Kidney (tissue), 13 donors: ENCODE measurements at regions not wholly inside any gene's neighbourhood (a gene's known extent, or its start where the extent isn't known, plus 50 kb on each side); places are given as distances from the start of the nearest gene placed in this dataset.

Experiments used
- DNase-seq, 5 donors: peaks; one replicate each; pipeline ENCODE4 v3.0.0-alpha.2; 2013 to 2020
- FAIRE-seq: peaks from 2 replicates; lab custom pipeline; 2012; peaks lifted over from hg19 to GRCh38; lab: Jason Lieb, UNC
- H3K27ac ChIP-seq, 2 donors: one replicate each; pipeline ENCODE4 v1.7.0; 2013; ENCODE audit warnings: low read depth in 2 of 2, low read length in 2 of 2, inconsistent platforms in 1 of 2
- H3K27me3 ChIP-seq: one replicate; pipeline ENCODE4 v1.7.1; 2013; ENCODE audit warnings: low read length, inconsistent platforms; ENCODE audit not compliant: control insufficient read depth, insufficient read depth
- H3K36me3 ChIP-seq, 3 donors: one replicate each; pipeline versions ENCODE4 v1.7.0 to v1.7.1; 2013; ENCODE audit warnings: low read length in 3 of 3, control low read depth in 1 of 3, inconsistent platforms in 1 of 3; ENCODE audit not compliant: insufficient read depth in 3 of 3, control insufficient read depth in 2 of 3
- H3K4me1 ChIP-seq, 3 donors: one replicate each; pipeline versions ENCODE4 v1.7.0 to v1.7.1; 2013; ENCODE audit warnings: low read length in 3 of 3, inconsistent platforms in 1 of 3, low read depth in 1 of 3; ENCODE audit not compliant: control insufficient read depth in 2 of 3, insufficient read depth in 2 of 3
- H3K4me3 ChIP-seq, 3 donors: one replicate each; pipeline versions ENCODE4 v1.7.0 to v1.8.1; 2013; ENCODE audit warnings: low read length in 3 of 3, control low read depth in 1 of 3, inconsistent platforms in 1 of 3
- H3K9ac ChIP-seq, 3 donors: one replicate each; pipeline versions ENCODE4 v1.7.0 to v1.7.1; 2013; ENCODE audit warnings: low read length in 3 of 3, control low read depth in 1 of 3, inconsistent platforms in 1 of 3
- H3K9me3 ChIP-seq, 3 donors: one replicate each; pipeline versions ENCODE4 v1.7.0 to v1.7.1; 2013; ENCODE audit warnings: low read length in 3 of 3, control low read depth in 1 of 3, inconsistent platforms in 1 of 3; ENCODE audit not compliant: control insufficient read depth in 2 of 3, insufficient read depth in 1 of 3
- intact Hi-C: fragments of 100-400 bp; cut with DNase I; formaldehyde crosslinking; loops from one replicate; pipeline ENCODE4 v1.11.1; 2022
- TF ChIP-seq, protein P1 (sequence below): IDR thresholded peaks from 3 replicates; pipeline ENCODE4 v1.5.1; 2012; ENCODE audit warnings: mild to moderate bottlenecking, moderate library complexity, borderline replicate concordance; ENCODE audit not compliant: insufficient read depth; ENCODE audit errors: extremely low read depth
- donor health status: control.
- donor health status: control.
- donor health status: control.
- donor health status: control.
- donor health status: control.
- donor health status: DM: yes; HTN: yes; CAD: no.
- donor health status: Normal renal cell carcinoma (clear cell type).

DNA sequence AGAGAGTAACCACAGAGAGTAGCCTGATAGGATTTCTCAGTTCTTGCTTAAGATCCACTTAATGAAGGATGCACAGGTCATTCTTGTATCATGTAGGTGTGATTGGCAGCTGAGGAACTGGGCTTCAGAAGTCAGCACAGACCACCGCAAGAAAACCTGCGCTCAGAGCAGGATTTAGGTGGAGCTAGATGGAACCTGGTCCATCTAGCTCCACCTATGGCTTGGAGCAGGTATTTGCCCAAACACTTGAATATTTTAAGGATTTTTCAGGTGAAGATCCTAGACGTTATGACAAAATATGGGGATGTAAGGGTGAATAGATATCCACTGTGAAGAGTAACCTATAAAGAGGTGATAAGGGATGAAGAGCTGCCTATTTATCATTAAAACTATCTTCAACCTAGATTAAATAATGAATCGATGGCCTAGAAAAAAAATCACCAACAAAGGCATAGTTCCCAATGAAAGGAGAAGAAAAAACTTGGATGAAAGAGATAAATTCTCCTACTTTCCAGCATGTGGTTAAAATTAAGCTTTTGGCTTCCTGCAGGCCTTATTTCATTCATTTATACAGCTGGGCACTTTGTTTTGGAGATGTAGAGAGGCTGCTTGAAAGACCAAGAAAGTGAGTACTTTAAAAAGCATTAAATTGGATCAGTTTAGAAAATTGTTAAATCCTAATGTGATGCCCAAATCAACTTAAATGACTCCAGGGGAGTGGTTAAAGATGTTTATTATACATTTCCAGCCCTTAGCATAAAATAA is 778.4 kb upstream of the GJE1 start:
- TF ChIP-seq, protein P1, sequence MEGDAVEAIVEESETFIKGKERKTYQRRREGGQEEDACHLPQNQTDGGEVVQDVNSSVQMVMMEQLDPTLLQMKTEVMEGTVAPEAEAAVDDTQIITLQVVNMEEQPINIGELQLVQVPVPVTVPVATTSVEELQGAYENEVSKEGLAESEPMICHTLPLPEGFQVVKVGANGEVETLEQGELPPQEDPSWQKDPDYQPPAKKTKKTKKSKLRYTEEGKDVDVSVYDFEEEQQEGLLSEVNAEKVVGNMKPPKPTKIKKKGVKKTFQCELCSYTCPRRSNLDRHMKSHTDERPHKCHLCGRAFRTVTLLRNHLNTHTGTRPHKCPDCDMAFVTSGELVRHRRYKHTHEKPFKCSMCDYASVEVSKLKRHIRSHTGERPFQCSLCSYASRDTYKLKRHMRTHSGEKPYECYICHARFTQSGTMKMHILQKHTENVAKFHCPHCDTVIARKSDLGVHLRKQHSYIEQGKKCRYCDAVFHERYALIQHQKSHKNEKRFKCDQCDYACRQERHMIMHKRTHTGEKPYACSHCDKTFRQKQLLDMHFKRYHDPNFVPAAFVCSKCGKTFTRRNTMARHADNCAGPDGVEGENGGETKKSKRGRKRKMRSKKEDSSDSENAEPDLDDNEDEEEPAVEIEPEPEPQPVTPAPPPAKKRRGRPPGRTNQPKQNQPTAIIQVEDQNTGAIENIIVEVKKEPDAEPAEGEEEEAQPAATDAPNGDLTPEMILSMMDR: peak; percentile 7
- Histone ChIP-seq H3K36me3 (no peaks in the 10 kb centered on the region), H3K9ac (no peak overlapping the region), H3K27me3 (no peaks in the 10 kb centered on the region), H3K27ac (no peak overlapping the region), H3K4me3 (no peak overlapping the region), H3K9me3 (no peaks in the 10 kb centered on the region), H3K4me1 (no peaks in the 10 kb centered on the region)
- intact Hi-C loops: no loop called here
- DNase-seq (no peak), FAIRE-seq (no peak)

DNA sequence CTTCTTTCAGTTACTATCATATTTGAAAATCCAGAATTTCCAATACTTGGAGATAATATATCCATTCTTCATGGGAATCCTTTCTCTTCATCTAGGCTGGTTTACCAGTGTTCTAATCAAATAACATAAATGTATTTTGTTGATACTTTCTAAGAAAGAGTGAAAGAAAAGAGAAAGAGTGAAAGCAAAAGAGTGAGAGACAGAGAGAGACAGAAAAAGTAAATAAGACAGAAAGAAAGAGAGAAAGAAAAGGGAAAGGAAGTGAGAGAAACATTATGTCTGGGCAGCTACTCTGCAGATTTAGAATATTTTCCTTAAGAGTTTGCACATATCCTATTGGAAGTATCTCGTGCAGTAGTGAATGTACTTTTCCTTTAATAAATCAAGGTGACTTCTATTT is 781.0 kb upstream of the GJE1 start:
- Histone ChIP-seq H3K9ac (no peak overlapping the region), H3K4me3 (no peak overlapping the region), H3K4me1 (no peaks in the 10 kb centered on the region), H3K36me3 (no peaks in the 10 kb centered on the region), H3K9me3 (no peaks in the 10 kb centered on the region), H3K27me3 (no peaks in the 10 kb centered on the region), H3K27ac (no peak overlapping the region)
- TF ChIP-seq, protein P1: no peak
- DNase-seq (no peak), FAIRE-seq (no peak)
- intact Hi-C loops: no loop called here

DNA sequence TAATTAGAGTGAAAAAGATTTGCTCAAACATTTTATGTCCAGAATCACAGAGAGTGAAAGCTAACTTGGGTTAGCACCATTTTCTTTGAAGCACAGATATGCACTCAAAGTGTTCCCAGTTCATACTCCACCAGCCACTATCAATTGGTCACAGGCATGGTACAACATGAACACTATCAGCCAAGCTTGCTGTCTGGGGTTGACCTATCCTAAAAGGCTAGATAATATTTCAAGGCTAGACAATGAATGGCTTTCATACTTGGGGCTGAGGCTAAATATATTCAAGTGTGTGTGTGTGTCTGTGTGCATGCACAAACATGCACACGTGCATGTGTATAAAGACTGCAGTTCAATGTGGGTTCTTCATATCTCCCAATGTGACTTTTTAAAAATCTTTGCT is 783.0 kb upstream of the GJE1 start:
- FAIRE-seq: no peak
- no peak overlapping the region for H3K9ac ChIP-seq
- no peaks in the 10 kb centered on the region for H3K9me3 ChIP-seq
- TF ChIP-seq, protein P1: no peak
- H3K27me3 ChIP-seq: no peaks in the 10 kb centered on the region
- no peak overlapping the region for H3K4me3 ChIP-seq
- no peak overlapping the region for H3K27ac ChIP-seq
- H3K4me1 ChIP-seq: no peaks in the 10 kb centered on the region
- no peak for DNase-seq
- H3K36me3 ChIP-seq: no peaks in the 10 kb centered on the region
- intact Hi-C loops: no loop called here
